MM.1S (cell line): ENCODE measurements at regions not wholly inside any gene's neighbourhood (a gene's known extent, or its start where the extent isn't known, plus 50 kb on each side); places are given as distances from the start of the nearest gene placed in this dataset.

ENCODE experiments used
- EZH2 ChIP-seq: fragments of 300-600 bp; sonication (generic); optimal IDR thresholded peaks from 2 replicates; pipeline ENCODE3; 2017; ENCODE audit warnings: low read depth, mild to moderate bottlenecking, antibody characterized with exemption, low read length, mixed read lengths
- EZH2phosphoT487 ChIP-seq: fragments of 300-600 bp; sonication (generic); IDR thresholded peaks from 2 replicates; pipeline ENCODE4 v1.6.1; 2018; ENCODE audit warnings: antibody characterized with exemption, low read length
- TF ChIP-seq, protein P1 (sequence below): fragments of 300-600 bp; sonication (generic); IDR thresholded peaks from 2 replicates; pipeline ENCODE4 v1.5.1; 2016; ENCODE audit warnings: antibody characterized with exemption, low read length, mixed read lengths

DNA sequence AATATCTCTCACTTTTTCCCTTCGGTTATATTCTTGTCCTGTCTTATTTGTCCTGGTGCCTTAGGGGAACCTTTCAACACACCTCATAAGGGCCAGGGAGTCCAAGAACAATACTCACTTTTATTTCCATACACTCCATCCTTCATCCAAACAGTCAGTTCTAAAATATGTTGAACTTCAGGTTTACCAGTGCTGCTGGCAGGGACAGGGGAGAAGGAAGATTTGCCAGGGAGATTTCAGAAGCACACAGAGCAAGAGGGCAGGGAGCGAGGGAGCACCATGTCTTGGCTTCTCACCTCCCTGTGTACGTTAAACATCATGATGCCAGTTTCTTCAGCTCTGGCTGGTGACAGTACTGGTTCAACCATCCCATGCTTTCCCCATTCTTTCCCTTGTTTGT lies 631.1 kb upstream of the FAT1 start:
- TF ChIP-seq EZH2 (no peak), EZH2phosphoT487 (no peak)
- TF ChIP-seq, protein P1, sequence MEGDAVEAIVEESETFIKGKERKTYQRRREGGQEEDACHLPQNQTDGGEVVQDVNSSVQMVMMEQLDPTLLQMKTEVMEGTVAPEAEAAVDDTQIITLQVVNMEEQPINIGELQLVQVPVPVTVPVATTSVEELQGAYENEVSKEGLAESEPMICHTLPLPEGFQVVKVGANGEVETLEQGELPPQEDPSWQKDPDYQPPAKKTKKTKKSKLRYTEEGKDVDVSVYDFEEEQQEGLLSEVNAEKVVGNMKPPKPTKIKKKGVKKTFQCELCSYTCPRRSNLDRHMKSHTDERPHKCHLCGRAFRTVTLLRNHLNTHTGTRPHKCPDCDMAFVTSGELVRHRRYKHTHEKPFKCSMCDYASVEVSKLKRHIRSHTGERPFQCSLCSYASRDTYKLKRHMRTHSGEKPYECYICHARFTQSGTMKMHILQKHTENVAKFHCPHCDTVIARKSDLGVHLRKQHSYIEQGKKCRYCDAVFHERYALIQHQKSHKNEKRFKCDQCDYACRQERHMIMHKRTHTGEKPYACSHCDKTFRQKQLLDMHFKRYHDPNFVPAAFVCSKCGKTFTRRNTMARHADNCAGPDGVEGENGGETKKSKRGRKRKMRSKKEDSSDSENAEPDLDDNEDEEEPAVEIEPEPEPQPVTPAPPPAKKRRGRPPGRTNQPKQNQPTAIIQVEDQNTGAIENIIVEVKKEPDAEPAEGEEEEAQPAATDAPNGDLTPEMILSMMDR, result no peak
